ENCODE measurements at regions not wholly inside any gene's neighbourhood (a gene's known extent, or its start where the extent isn't known, plus 50 kb on each side); places are given as distances from the start of the nearest gene placed in this dataset.
A peak's percentile ranks its signal among the peaks of the same experiment; 100 is the strongest.

DNA sequence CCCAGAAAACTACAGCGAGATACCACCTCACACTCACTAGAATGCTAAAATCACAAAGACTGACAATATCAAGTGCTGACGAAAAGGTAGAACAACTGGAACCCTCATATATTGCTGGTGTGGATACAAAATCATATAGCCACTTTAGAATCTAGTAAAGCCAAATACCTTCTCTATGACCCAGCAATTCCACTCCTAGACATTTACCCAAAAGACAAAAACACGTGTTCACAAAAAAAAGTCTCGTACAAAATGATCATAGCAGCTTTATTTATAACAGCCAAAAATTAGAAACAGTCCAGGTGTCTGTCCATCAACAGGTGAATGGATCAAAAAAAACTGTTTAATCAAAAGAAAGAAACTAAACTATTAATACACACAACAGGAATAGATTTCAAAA is 126.6 kb downstream of the ZFP36L2 start:
- H3K27ac Mint-ChIP-seq, result no peak overlapping the region

GRCh38 chr2:43098539-43098938 is 127.9 kb downstream of the ZFP36L2 start:
- Histone ChIP-seq H3F3A (replicated peaks; ENCODE audit: low read depth) (no peaks in the 10 kb centered on the region), H3K27ac (ENCODE audit: low read depth) (no peak overlapping the region), H3K79me2 (replicated peaks; ENCODE audit: insufficient read depth) (no peaks in the 10 kb centered on the region), H3K4me1 (ENCODE audit: insufficient read depth) (peaks cover 21% of the 10 kb centered on the region; the same call in 1 of the 2 replicates), H4K20me1 (replicated peaks; ENCODE audit: insufficient read depth) (no peaks in the 10 kb centered on the region), H3K27me3 (ENCODE audit: insufficient read depth) (peaks cover 8% of the 10 kb centered on the region; the same call in 1 of the 2 replicates), H3K4me2 (no peak overlapping the region), H3K4me3 (no peak overlapping the region), H3K36me3 (ENCODE audit: insufficient read depth) (no peaks in the 10 kb centered on the region), H2AFZ (no peak overlapping the region), H3K9me2 (ENCODE audit: insufficient read depth) (0 out of 2 replicates have a peak, but pooled peaks cover 4% of the 10 kb centered on the region)
- Mint-ChIP-seq H3K36me3 (ENCODE audit: low read depth) (peaks cover 7% of the 10 kb centered on the region), H3K4me1 (peaks cover 32% of the 10 kb centered on the region), H3K9me3 (peaks cover 21% of the 10 kb centered on the region), H3K4me3 (no peak overlapping the region), H3K27me3 (ENCODE audit: insufficient read depth, low read depth, poor library complexity) (peaks cover 28% of the 10 kb centered on the region), H3K27ac (no peak overlapping the region)
- DNase-seq (ENCODE audit: low spot score) (no peak), ATAC-seq (no peak)
- TF ChIP-seq, protein P1, sequence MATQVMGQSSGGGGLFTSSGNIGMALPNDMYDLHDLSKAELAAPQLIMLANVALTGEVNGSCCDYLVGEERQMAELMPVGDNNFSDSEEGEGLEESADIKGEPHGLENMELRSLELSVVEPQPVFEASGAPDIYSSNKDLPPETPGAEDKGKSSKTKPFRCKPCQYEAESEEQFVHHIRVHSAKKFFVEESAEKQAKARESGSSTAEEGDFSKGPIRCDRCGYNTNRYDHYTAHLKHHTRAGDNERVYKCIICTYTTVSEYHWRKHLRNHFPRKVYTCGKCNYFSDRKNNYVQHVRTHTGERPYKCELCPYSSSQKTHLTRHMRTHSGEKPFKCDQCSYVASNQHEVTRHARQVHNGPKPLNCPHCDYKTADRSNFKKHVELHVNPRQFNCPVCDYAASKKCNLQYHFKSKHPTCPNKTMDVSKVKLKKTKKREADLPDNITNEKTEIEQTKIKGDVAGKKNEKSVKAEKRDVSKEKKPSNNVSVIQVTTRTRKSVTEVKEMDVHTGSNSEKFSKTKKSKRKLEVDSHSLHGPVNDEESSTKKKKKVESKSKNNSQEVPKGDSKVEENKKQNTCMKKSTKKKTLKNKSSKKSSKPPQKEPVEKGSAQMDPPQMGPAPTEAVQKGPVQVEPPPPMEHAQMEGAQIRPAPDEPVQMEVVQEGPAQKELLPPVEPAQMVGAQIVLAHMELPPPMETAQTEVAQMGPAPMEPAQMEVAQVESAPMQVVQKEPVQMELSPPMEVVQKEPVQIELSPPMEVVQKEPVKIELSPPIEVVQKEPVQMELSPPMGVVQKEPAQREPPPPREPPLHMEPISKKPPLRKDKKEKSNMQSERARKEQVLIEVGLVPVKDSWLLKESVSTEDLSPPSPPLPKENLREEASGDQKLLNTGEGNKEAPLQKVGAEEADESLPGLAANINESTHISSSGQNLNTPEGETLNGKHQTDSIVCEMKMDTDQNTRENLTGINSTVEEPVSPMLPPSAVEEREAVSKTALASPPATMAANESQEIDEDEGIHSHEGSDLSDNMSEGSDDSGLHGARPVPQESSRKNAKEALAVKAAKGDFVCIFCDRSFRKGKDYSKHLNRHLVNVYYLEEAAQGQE (IDR thresholded peaks at IDR 0.05; ENCODE audit: unreplicated experiment), result no peak
- TF ChIP-seq ZNF331 (CRISPR knock-in tag; IDR thresholded peaks at IDR 0.05; ENCODE audit: low read depth) (no peak), STAT1 (IDR thresholded peaks at IDR 0.05; ENCODE audit: unreplicated experiment) (no peak), ETS1 (IDR thresholded peaks at IDR 0.05) (no peak), CTCF (conservative IDR thresholded peaks at IDR 0.05; ENCODE audit: low read depth in 2 of 2) (no peak), EZH2phosphoT487 (IDR thresholded peaks at IDR 0.05; ENCODE audit: unreplicated experiment) (no peak), CREB1 (CRISPR knock-in tag; IDR thresholded peaks at IDR 0.05; ENCODE audit: low read depth) (no peak), EZH2 (IDR thresholded peaks at IDR 0.05; ENCODE audit: low read depth, unreplicated experiment) (no peak), ZNF114 (CRISPR knock-in tag; IDR thresholded peaks at IDR 0.05) (no peak), NANOG (IDR thresholded peaks at IDR 0.05; ENCODE audit: borderline replicate concordance) (no peak), POLR2AphosphoS5 (IDR thresholded peaks at IDR 0.05; ENCODE audit: low read depth) (no peak), JUNB (IDR thresholded peaks at IDR 0.05; ENCODE audit: unreplicated experiment) (no peak)

More for the DNA sequence above, 126.6 kb downstream of the ZFP36L2 start:
- H3F3A ChIP-seq (replicated peaks; ENCODE audit: low read depth), result no peaks in the 10 kb centered on the region
- H3K4me3 ChIP-seq, result peak overlapping the region; percentile 7; the same call in 1 of the 2 replicates
- ATAC-seq (no peak), DNase-seq (ENCODE audit: low spot score) (no peak)
- TF ChIP-seq NANOG (IDR thresholded peaks at IDR 0.05; ENCODE audit: borderline replicate concordance), result no peak
- TF ChIP-seq EZH2phosphoT487 (IDR thresholded peaks at IDR 0.05; ENCODE audit: unreplicated experiment), result no peak
- no peak for TF ChIP-seq CREB1 (CRISPR knock-in tag; IDR thresholded peaks at IDR 0.05; ENCODE audit: low read depth)
- TF ChIP-seq ZNF331 (CRISPR knock-in tag; IDR thresholded peaks at IDR 0.05; ENCODE audit: low read depth), result no peak
- no peak for TF ChIP-seq POLR2AphosphoS5 (IDR thresholded peaks at IDR 0.05; ENCODE audit: low read depth)
- no peak for TF ChIP-seq STAT1 (IDR thresholded peaks at IDR 0.05; ENCODE audit: unreplicated experiment)
- no peak for TF ChIP-seq ZNF114 (CRISPR knock-in tag; IDR thresholded peaks at IDR 0.05)
- no peak for TF ChIP-seq ETS1 (IDR thresholded peaks at IDR 0.05)
- TF ChIP-seq JUNB (IDR thresholded peaks at IDR 0.05; ENCODE audit: unreplicated experiment), result no peak
- peaks cover 21% of the 10 kb centered on the region; the same call in 1 of the 2 replicates for H3K4me1 ChIP-seq (ENCODE audit: insufficient read depth)
- Mint-ChIP-seq H3K4me1 (peaks cover 32% of the 10 kb centered on the region), H3K36me3 (ENCODE audit: low read depth) (peaks cover 7% of the 10 kb centered on the region), H3K9me3 (peaks cover 24% of the 10 kb centered on the region), H3K27me3 (ENCODE audit: insufficient read depth, low read depth, poor library complexity) (peaks cover 28% of the 10 kb centered on the region), H3K4me3 (peak overlapping the region; percentile 53)
- peaks cover 8% of the 10 kb centered on the region; the same call in 1 of the 2 replicates for H3K27me3 ChIP-seq (ENCODE audit: insufficient read depth)
- H3K4me2 ChIP-seq, result peak overlapping the region; percentile 86
- H3K27ac ChIP-seq (ENCODE audit: low read depth), result no peak overlapping the region
- no peaks in the 10 kb centered on the region for H3K36me3 ChIP-seq (ENCODE audit: insufficient read depth)
- H4K20me1 ChIP-seq (replicated peaks; ENCODE audit: insufficient read depth), result no peaks in the 10 kb centered on the region
- no peaks in the 10 kb centered on the region for H3K79me2 ChIP-seq (replicated peaks; ENCODE audit: insufficient read depth)
- no peak overlapping the region for H2AFZ ChIP-seq
- no peaks in the 10 kb centered on the region for H3K9me2 ChIP-seq (ENCODE audit: insufficient read depth)

Measured in GM23338 (cell line).